Mesothelial cell of epicardium (in vitro differentiated cells): ENCODE measurements at regions not wholly inside any gene's neighbourhood (a gene's known extent, or its start where the extent isn't known, plus 50 kb on each side); places are given as distances from the start of the nearest gene placed in this dataset.
"Not testable (repeated sequence)": the region's sequence is repeated elsewhere in the genome, so short reads cannot be mapped to it uniquely, and the experiment has no call there.

Experiments used
- DNase-seq, 2 experiments: peaks; one replicate each; pipeline ENCODE4 v3.0.0; 2021; ENCODE audit warnings: low spot score in 2 of 2; ENCODE audit not compliant: unreplicated experiment in 2 of 2
- H3K27ac Mint-ChIP-seq: 2 replicates; pipeline ENCODE4 v1.8.0; 2021; ENCODE audit warnings: mixed read lengths
- H3K27me3 Mint-ChIP-seq: 2 replicates; pipeline ENCODE4 v1.8.0; 2021; ENCODE audit warnings: low read depth, mixed read lengths
- H3K36me3 Mint-ChIP-seq: 2 replicates; pipeline ENCODE4 v1.8.0; 2021; ENCODE audit warnings: mixed read lengths
- H3K4me1 Mint-ChIP-seq: 2 replicates; pipeline ENCODE4 v1.8.0; 2021; ENCODE audit warnings: mixed read lengths
- H3K4me3 Mint-ChIP-seq: 2 replicates; pipeline ENCODE4 v1.8.0; 2021; ENCODE audit warnings: mild to moderate bottlenecking, moderate library complexity, mixed read lengths
- H3K9me3 Mint-ChIP-seq: 2 replicates; pipeline ENCODE4 v1.8.0; 2021; ENCODE audit warnings: mixed read lengths
- CTCF ChIP-seq: fragments of 200-600 bp; sonication (generic); IDR thresholded peaks from one replicate; pipeline ENCODE4 v1.5.0; 2021; ENCODE audit warnings: antibody characterized with exemption; ENCODE audit not compliant: unreplicated experiment

- no peak overlapping the region for H3K27ac Mint-ChIP-seq
- H3K4me1 Mint-ChIP-seq = no peaks in the 10 kb centered on the region
These were observed 931.4 kb downstream of the QKI start for GRCh38 chr6:164345806-164346496.

GRCh38 chr6:164345327-164345726 is 930.8 kb downstream of the QKI start:
- H3K36me3 Mint-ChIP-seq = no peaks in the 10 kb centered on the region
- H3K27ac Mint-ChIP-seq = no peak overlapping the region
- H3K9me3 Mint-ChIP-seq = no peaks in the 10 kb centered on the region
- no peak for DNase-seq
- H3K4me1 Mint-ChIP-seq = no peaks in the 10 kb centered on the region
- TF ChIP-seq CTCF = no peak
- H3K27me3 Mint-ChIP-seq = no peaks in the 10 kb centered on the region
- no peak overlapping the region for H3K4me3 Mint-ChIP-seq

More at GRCh38 chr6:164345806-164346496, 931.4 kb downstream of the QKI start:
- Mint-ChIP-seq H3K36me3 (no peaks in the 10 kb centered on the region), H3K4me3 (no peak overlapping the region), H3K9me3 (no peaks in the 10 kb centered on the region), H3K27me3 (no peaks in the 10 kb centered on the region)
- TF ChIP-seq CTCF = no peak
- DNase-seq = no peak

GRCh38 chr6:164344801-164345291 is 930.3 kb downstream of the QKI start:
- Mint-ChIP-seq H3K27ac (no peak overlapping the region), H3K36me3 (no peaks in the 10 kb centered on the region), H3K9me3 (no peaks in the 10 kb centered on the region), H3K4me3 (no peak overlapping the region), H3K27me3 (no peaks in the 10 kb centered on the region), H3K4me1 (no peaks in the 10 kb centered on the region)
- DNase-seq = no peak
- TF ChIP-seq CTCF = no peak

- DNase-seq, H3K27ac Mint-ChIP-seq, H3K4me3 Mint-ChIP-seq, H3K36me3 Mint-ChIP-seq, H3K9me3 Mint-ChIP-seq, H3K4me1 Mint-ChIP-seq, H3K27me3 Mint-ChIP-seq: not testable (repeated sequence)
These were observed 924.9 kb downstream of the QKI start for GRCh38 chr6:164339442-164339841.

- Mint-ChIP-seq H3K27ac (no peak overlapping the region), H3K36me3 (no peaks in the 10 kb centered on the region), H3K9me3 (no peaks in the 10 kb centered on the region), H3K27me3 (no peaks in the 10 kb centered on the region), H3K4me3 (no peak overlapping the region), H3K4me1 (no peaks in the 10 kb centered on the region)
- TF ChIP-seq CTCF = no peak
- no peak for DNase-seq
These were observed 923.4 kb downstream of the QKI start for GRCh38 chr6:164337925-164338397.

- no peak for DNase-seq
- H3K36me3 Mint-ChIP-seq = no peaks in the 10 kb centered on the region
- H3K27me3 Mint-ChIP-seq = no peaks in the 10 kb centered on the region
- TF ChIP-seq CTCF = no peak
- H3K9me3 Mint-ChIP-seq = no peaks in the 10 kb centered on the region
- no peaks in the 10 kb centered on the region for H3K4me1 Mint-ChIP-seq
- H3K27ac Mint-ChIP-seq = no peak overlapping the region
- no peak overlapping the region for H3K4me3 Mint-ChIP-seq
These were observed 922.8 kb downstream of the QKI start for GRCh38 chr6:164337024-164337924.
